NCI-H1694 treated with DMSO at 0.1 percent for 48 hours (cell line): ENCODE measurements at regions not wholly inside any gene's neighbourhood (a gene's known extent, or its start where the extent isn't known, plus 50 kb on each side); places are given as distances from the start of the nearest gene placed in this dataset.
A peak's percentile ranks its signal among the peaks of the same experiment; 100 is the strongest.
"Not testable (repeated sequence)": the region's sequence is repeated elsewhere in the genome, so short reads cannot be mapped to it uniquely, and the experiment has no call there.

Experiments
- DNase-seq: peaks from one replicate; lab custom pipeline; 2025; lab: John Stamatoyannopoulos, UW

- no peak for DNase-seq
Observed at GRCh38 chr7:136116186-136116585, 139.0 kb upstream of the MTPN start.

- peak; percentile 31 for DNase-seq
Observed at GRCh38 chr7:136114966-136115762, 138.0 kb upstream of the MTPN start.

- DNase-seq, result not testable (repeated sequence)
Observed at GRCh38 chr7:136114467-136114866, 137.3 kb upstream of the MTPN start.

GRCh38 chr7:136109037-136109436 is 131.9 kb upstream of the MTPN start:
- not testable (repeated sequence) for DNase-seq

- no peak for DNase-seq
Observed at GRCh38 chr7:136105191-136105590, 128.0 kb upstream of the MTPN start.

- no peak for DNase-seq
Observed at GRCh38 chr7:136104269-136104603, 127.1 kb upstream of the MTPN start.

GRCh38 chr7:136103545-136104268 is 126.5 kb upstream of the MTPN start:
- DNase-seq, result no peak

GRCh38 chr7:136102881-136103280 is 125.7 kb upstream of the MTPN start:
- no peak for DNase-seq

GRCh38 chr7:136092714-136093113 is 115.6 kb upstream of the MTPN start:
- DNase-seq, result not testable (repeated sequence)

- DNase-seq, result no peak
Observed at GRCh38 chr7:136087881-136088280, 110.7 kb upstream of the MTPN start.

GRCh38 chr7:136086712-136087111 is 109.6 kb upstream of the MTPN start:
- no peak for DNase-seq

GRCh38 chr7:136079934-136080333 is 102.8 kb upstream of the MTPN start:
- DNase-seq, result no peak

GRCh38 chr7:136079478-136079892 is 102.3 kb upstream of the MTPN start:
- DNase-seq, result no peak

GRCh38 chr7:136079066-136079465 is 101.9 kb upstream of the MTPN start:
- no peak for DNase-seq

GRCh38 chr7:136078630-136079029 is 101.5 kb upstream of the MTPN start:
- no peak for DNase-seq

- DNase-seq, result no peak
Observed at GRCh38 chr7:136076954-136077353, 99.8 kb upstream of the MTPN start.

- DNase-seq, result no peak
Observed at GRCh38 chr7:136074843-136075242, 97.7 kb upstream of the MTPN start.

- DNase-seq, result no peak
Observed at GRCh38 chr7:136072447-136072846, 95.3 kb upstream of the MTPN start.

- DNase-seq, result no peak
Observed at GRCh38 chr7:136070736-136071505, 93.8 kb upstream of the MTPN start.

- DNase-seq, result no peak
Observed at GRCh38 chr7:136069840-136070529, 92.8 kb upstream of the MTPN start.

- DNase-seq, result no peak
Observed at GRCh38 chr7:136067277-136067676, 90.1 kb upstream of the MTPN start.
